SK-N-MC (cell line): ENCODE measurements at regions not wholly inside any gene's neighbourhood (a gene's known extent, or its start where the extent isn't known, plus 50 kb on each side); places are given as distances from the start of the nearest gene placed in this dataset.
"Not testable (repeated sequence)": the region's sequence is repeated elsewhere in the genome, so short reads cannot be mapped to it uniquely, and the experiment has no call there.

ENCODE experiments used
- EZH2 ChIP-seq: fragments of 200-600 bp; sonication (generic); IDR thresholded peaks from one replicate; pipeline ENCODE4 v1.6.1; 2017; ENCODE audit warnings: antibody characterized with exemption
- POLR2AphosphoS5 ChIP-seq: IDR thresholded peaks from 2 replicates; pipeline ENCODE4 v1.6.1; 2012; ENCODE audit warnings: mild to moderate bottlenecking, low read depth, low read length, borderline replicate concordance

- not testable (repeated sequence) for TF ChIP-seq POLR2AphosphoS5, EZH2
These were observed 120.9 kb upstream of the TNFSF4 start for GRCh38 chr1:173327987-173328386.
